Mesenchymal stem cell (in vitro differentiated cells and primary cell): ENCODE measurements at regions not wholly inside any gene's neighbourhood (a gene's known extent, or its start where the extent isn't known, plus 50 kb on each side); places are given as distances from the start of the nearest gene placed in this dataset.

Experiments used
- DNase-seq: peaks from one replicate; pipeline ENCODE4 v3.0.0-alpha.2; 2013
- H2AFZ ChIP-seq: one replicate; pipeline ENCODE4 v1.6.1; 2013; ENCODE audit warnings: low read depth, mild to moderate bottlenecking, control low read depth, inconsistent platforms, low read length, moderate library complexity
- H2AK5ac ChIP-seq: 2 replicates; pipeline ENCODE4 v1.6.1; 2013; ENCODE audit warnings: low read length, moderate library complexity, mild to moderate bottlenecking, inconsistent platforms; ENCODE audit not compliant: severe bottlenecking
- H2BK120ac ChIP-seq: one replicate; pipeline ENCODE4 v1.6.1; 2013; ENCODE audit warnings: low read depth, mild to moderate bottlenecking, inconsistent platforms, low read length, moderate library complexity
- H2BK12ac ChIP-seq, 2 experiments: one replicate each; pipeline ENCODE4 v1.6.1; 2013; ENCODE audit warnings: inconsistent platforms in 2 of 2, low read length in 2 of 2, mild to moderate bottlenecking in 2 of 2, moderate library complexity in 2 of 2, control low read depth in 1 of 2
- H2BK15ac ChIP-seq: one replicate; pipeline ENCODE4 v1.6.1; 2013; ENCODE audit warnings: mild to moderate bottlenecking, low read depth, inconsistent platforms; ENCODE audit not compliant: poor library complexity, severe bottlenecking
- H2BK5ac ChIP-seq: 2 replicates; pipeline ENCODE4 v1.6.1; 2013; ENCODE audit warnings: low read depth, mild to moderate bottlenecking, low read length, control low read depth, inconsistent platforms; ENCODE audit not compliant: poor library complexity, severe bottlenecking
- H3K14ac ChIP-seq, 2 experiments: one replicate each; pipeline ENCODE4 v1.6.1; 2013; ENCODE audit warnings: inconsistent platforms in 2 of 2, low read length in 2 of 2, control low read depth in 1 of 2, mild to moderate bottlenecking in 1 of 2, moderate library complexity in 1 of 2
- H3K18ac ChIP-seq, 2 experiments: one replicate each; pipeline ENCODE4 v1.6.1; 2013; ENCODE audit warnings: inconsistent platforms in 2 of 2, low read length in 2 of 2, control low read depth in 1 of 2, low read depth in 1 of 2, mild to moderate bottlenecking in 1 of 2
- H3K23ac ChIP-seq, 2 experiments: one replicate each; pipeline ENCODE4 v1.6.1; 2013; ENCODE audit warnings: inconsistent platforms in 2 of 2, low read length in 2 of 2, mild to moderate bottlenecking in 2 of 2, moderate library complexity in 2 of 2, control low read depth in 1 of 2
- H3K27ac ChIP-seq: 2 replicates; pipeline ENCODE4 v1.5.1; 2013; ENCODE audit warnings: mild to moderate bottlenecking, moderate library complexity, low read length, control low read depth, inconsistent platforms; ENCODE audit not compliant: poor library complexity, severe bottlenecking
- H3K27me3 ChIP-seq, 2 experiments: 2 replicates each; pipeline versions ENCODE4 v1.6.1 to v1.7.0; 2013; ENCODE audit warnings: low read length in 2 of 2, mild to moderate bottlenecking in 2 of 2, moderate library complexity in 2 of 2, control low read depth in 1 of 2, inconsistent platforms in 1 of 2; ENCODE audit not compliant: control insufficient read depth in 1 of 2, insufficient read depth in 1 of 2
- H3K36me3 ChIP-seq, 2 experiments: 2 replicates each; pipeline versions ENCODE4 v1.6.1 to v1.7.0; 2013; ENCODE audit warnings: low read length in 2 of 2, control low read depth in 1 of 2, inconsistent platforms in 1 of 2, low read depth in 1 of 2, mild to moderate bottlenecking in 1 of 2; ENCODE audit not compliant: insufficient read depth in 2 of 2, control insufficient read depth in 1 of 2
- H3K4ac ChIP-seq, 2 experiments: one replicate each; pipeline ENCODE4 v1.6.1; 2013; ENCODE audit warnings: inconsistent platforms in 2 of 2, low read length in 2 of 2, mild to moderate bottlenecking in 2 of 2, moderate library complexity in 2 of 2, control low read depth in 1 of 2, low read depth in 1 of 2
- H3K4me1 ChIP-seq: 2 replicates; pipeline ENCODE4 v1.6.1; 2013; ENCODE audit warnings: low read depth, low read length, control low read depth; ENCODE audit not compliant: control insufficient read depth, insufficient read depth
- H3K4me2 ChIP-seq: 2 replicates; pipeline ENCODE4 v1.6.1; 2013; ENCODE audit warnings: low read length, mild to moderate bottlenecking, inconsistent platforms; ENCODE audit not compliant: poor library complexity, severe bottlenecking
- H3K4me3 ChIP-seq, 2 experiments: 2 replicates each; pipeline versions ENCODE4 v1.5.1 to v1.7.0; 2013; ENCODE audit warnings: low read length in 2 of 2, mild to moderate bottlenecking in 2 of 2, control low read depth in 1 of 2, low read depth in 1 of 2; ENCODE audit not compliant: insufficient read depth in 1 of 2
- H3K79me1 ChIP-seq: replicated peaks from 2 replicates; pipeline ENCODE4 v1.6.1; 2013; ENCODE audit warnings: mild to moderate bottlenecking, control low read depth, low read length, inconsistent platforms; ENCODE audit not compliant: poor library complexity, severe bottlenecking
- H3K9ac ChIP-seq: 2 replicates; pipeline ENCODE4 v1.7.0; 2013; ENCODE audit warnings: mild to moderate bottlenecking, low read length, moderate library complexity
- H3K9me3 ChIP-seq: 2 replicates; pipeline ENCODE4 v1.7.0; 2013; ENCODE audit warnings: mild to moderate bottlenecking, low read length; ENCODE audit not compliant: control insufficient read depth
- H4K8ac ChIP-seq: one replicate; pipeline ENCODE4 v1.6.1; 2013; ENCODE audit warnings: inconsistent platforms, mild to moderate bottlenecking, low read length, moderate library complexity
- H4K91ac ChIP-seq: one replicate; pipeline ENCODE4 v1.6.1; 2013; ENCODE audit warnings: mild to moderate bottlenecking, low read length, inconsistent platforms
- WGBS: methylation state at CpG from one replicate; pipeline ENCODE4 v1.1.7; 2013; ENCODE audit warnings: mixed read lengths; 5-methylcytosine and 5-hydroxymethylcytosine counted together

DNA sequence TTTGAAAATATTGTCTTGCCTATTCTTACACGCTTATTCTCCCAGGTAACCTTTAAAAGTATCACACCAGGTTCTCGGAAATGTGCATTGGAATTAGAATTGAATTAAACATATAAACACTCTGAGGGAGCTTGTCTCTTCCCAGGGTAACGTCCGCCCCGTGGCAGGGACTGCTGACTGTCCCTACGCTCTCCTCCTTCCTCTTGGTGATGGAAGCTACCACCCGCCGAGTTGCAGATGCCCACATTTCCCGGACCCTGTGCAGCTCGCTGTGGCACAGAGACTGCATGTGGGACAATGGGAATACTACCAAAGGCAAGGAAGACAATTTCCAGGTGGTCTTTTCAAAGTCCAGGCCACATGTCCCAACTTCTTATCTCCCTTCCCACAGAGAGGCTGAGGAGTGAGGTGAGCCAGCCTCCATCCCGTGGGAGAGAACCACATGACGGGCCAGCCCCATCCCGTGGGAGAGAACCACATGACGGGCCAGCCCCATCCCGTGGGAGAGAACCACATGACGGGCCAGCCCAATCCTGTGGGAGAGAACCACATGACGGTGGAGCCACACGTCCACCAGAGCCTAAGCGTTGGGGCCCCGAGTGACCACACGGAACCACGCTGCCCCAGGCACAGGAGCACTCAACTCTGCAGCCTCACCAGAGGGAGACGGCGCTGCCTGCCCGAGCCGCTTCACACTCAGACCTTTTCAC is 249.4 kb upstream of the IRX1 start:
- Histone ChIP-seq H3K27ac (no peak overlapping the region), H2BK15ac (no peak overlapping the region), H3K79me1 (no peaks in the 10 kb centered on the region), H3K4ac (no peak overlapping the region), H3K9me3 (no peaks in the 10 kb centered on the region), H4K91ac (no peak overlapping the region), H2AFZ (no peak overlapping the region), H2BK120ac (no peak overlapping the region), H2BK12ac (no peak overlapping the region), H2AK5ac (no peak overlapping the region), H3K14ac (no peak overlapping the region), H2BK5ac (no peak overlapping the region), H3K18ac (no peak overlapping the region), H4K8ac (no peak overlapping the region), H3K36me3 (no peaks in the 10 kb centered on the region), H3K4me1 (no peaks in the 10 kb centered on the region), H3K23ac (no peak overlapping the region), H3K4me2 (no peak overlapping the region), H3K9ac (no peak overlapping the region), H3K4me3 (no peak overlapping the region), H3K27me3 (no peaks in the 10 kb centered on the region)
- WGBS: 82% methylated on average over 21 of the region's 26 CpGs
- DNase-seq: no peak

DNA sequence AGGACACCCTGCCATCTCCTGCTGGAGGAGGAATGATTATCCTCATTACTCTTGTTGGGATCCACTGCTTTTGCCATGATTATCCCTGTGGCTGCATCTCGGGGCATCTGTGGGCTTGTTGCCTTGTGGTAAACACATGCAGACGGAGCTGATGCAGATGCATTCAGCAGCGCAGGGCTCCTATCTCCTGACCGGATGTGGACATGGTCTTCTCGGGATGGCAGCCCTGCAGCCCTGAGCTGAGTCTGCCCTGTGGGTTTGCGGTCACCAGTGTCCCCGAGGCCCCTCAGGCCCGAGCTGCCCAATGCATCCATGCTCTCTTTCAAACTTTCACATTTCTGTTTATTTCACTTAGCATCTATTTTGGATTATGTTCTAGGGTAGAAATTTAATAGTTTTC is 250.4 kb upstream of the IRX1 start:
- H3K14ac ChIP-seq: no peak overlapping the region
- no peaks in the 10 kb centered on the region for H3K36me3 ChIP-seq
- no peaks in the 10 kb centered on the region for H3K4me1 ChIP-seq
- no peak overlapping the region for H3K27ac ChIP-seq
- 71% methylated on average over 5 of the region's 8 CpGs for WGBS
- H2BK120ac ChIP-seq: no peak overlapping the region
- no peak overlapping the region for H2AFZ ChIP-seq
- DNase-seq: no peak
- H4K91ac ChIP-seq: no peak overlapping the region
- H2BK15ac ChIP-seq: no peak overlapping the region
- H3K9me3 ChIP-seq: no peaks in the 10 kb centered on the region
- H3K9ac ChIP-seq: no peak overlapping the region
- H3K18ac ChIP-seq: no peak overlapping the region
- no peak overlapping the region for H2BK5ac ChIP-seq
- H3K23ac ChIP-seq: no peak overlapping the region
- H3K4me2 ChIP-seq: no peak overlapping the region
- H2BK12ac ChIP-seq: no peak overlapping the region
- no peaks in the 10 kb centered on the region for H3K27me3 ChIP-seq
- H4K8ac ChIP-seq: no peak overlapping the region
- H3K79me1 ChIP-seq: no peaks in the 10 kb centered on the region
- H2AK5ac ChIP-seq: no peak overlapping the region
- no peak overlapping the region for H3K4ac ChIP-seq
- H3K4me3 ChIP-seq: no peak overlapping the region

DNA sequence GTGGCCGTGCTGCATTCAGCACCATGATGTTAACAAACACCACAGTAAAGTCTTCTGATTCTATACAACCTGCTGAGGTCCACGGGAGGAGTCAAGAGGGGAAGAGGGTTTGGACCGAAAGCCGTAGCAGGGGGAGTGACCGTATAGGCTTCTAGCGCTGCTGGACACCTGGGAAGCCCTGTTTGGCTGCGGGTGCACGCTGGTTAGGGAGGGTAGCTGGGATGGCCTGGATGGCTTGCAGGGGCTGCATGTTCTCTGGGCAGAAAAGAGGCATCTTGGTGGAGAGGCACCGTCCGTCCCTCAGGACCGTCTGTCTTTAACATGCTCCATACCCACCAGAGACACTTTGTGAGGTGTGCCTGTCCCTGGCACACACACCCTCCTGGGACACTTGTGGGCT is 251.0 kb upstream of the IRX1 start:
- Histone ChIP-seq H3K9me3 (no peaks in the 10 kb centered on the region), H3K36me3 (no peaks in the 10 kb centered on the region), H3K27me3 (no peaks in the 10 kb centered on the region), H3K4me1 (no peaks in the 10 kb centered on the region), H3K14ac (no peak overlapping the region), H2AFZ (no peak overlapping the region), H3K18ac (no peak overlapping the region), H2BK120ac (no peak overlapping the region), H3K23ac (no peak overlapping the region), H2BK15ac (no peak overlapping the region), H2BK5ac (no peak overlapping the region), H3K4me3 (no peak overlapping the region), H4K91ac (no peak overlapping the region), H4K8ac (no peak overlapping the region), H3K27ac (no peak overlapping the region), H3K9ac (no peak overlapping the region), H3K79me1 (no peaks in the 10 kb centered on the region), H2BK12ac (no peak overlapping the region), H2AK5ac (no peak overlapping the region), H3K4ac (no peak overlapping the region), H3K4me2 (no peak overlapping the region)
- DNase-seq: no peak
- WGBS: 81% methylated on average over 11 of the region's 11 CpGs

GRCh38 chr5:3343911-3344310 is 251.7 kb upstream of the IRX1 start:
- no peaks in the 10 kb centered on the region for H3K27me3 ChIP-seq
- 84% methylated on average over 6 of the region's 6 CpGs for WGBS

More at GRCh38 chr5:3343911-3344310, 251.7 kb upstream of the IRX1 start:
- Histone ChIP-seq H3K4me3 (no peak overlapping the region), H4K91ac (no peak overlapping the region), H3K9ac (no peak overlapping the region), H3K27ac (no peak overlapping the region), H3K4ac (no peak overlapping the region), H2AFZ (no peak overlapping the region), H3K18ac (no peak overlapping the region), H3K9me3 (no peaks in the 10 kb centered on the region), H2BK5ac (no peak overlapping the region), H2BK120ac (no peak overlapping the region), H3K14ac (no peak overlapping the region), H3K4me1 (no peaks in the 10 kb centered on the region), H2BK12ac (no peak overlapping the region), H3K4me2 (no peak overlapping the region), H3K79me1 (no peaks in the 10 kb centered on the region), H3K23ac (no peak overlapping the region), H4K8ac (no peak overlapping the region), H3K36me3 (no peaks in the 10 kb centered on the region), H2BK15ac (no peak overlapping the region), H2AK5ac (no peak overlapping the region)
- no peak for DNase-seq
